ENCODE measurements at regions not wholly inside any gene's neighbourhood (a gene's known extent, or its start where the extent isn't known, plus 50 kb on each side); places are given as distances from the start of the nearest gene placed in this dataset.
"Not testable (repeated sequence)": the region's sequence is repeated elsewhere in the genome, so short reads cannot be mapped to it uniquely, and the experiment has no call there.

DNA sequence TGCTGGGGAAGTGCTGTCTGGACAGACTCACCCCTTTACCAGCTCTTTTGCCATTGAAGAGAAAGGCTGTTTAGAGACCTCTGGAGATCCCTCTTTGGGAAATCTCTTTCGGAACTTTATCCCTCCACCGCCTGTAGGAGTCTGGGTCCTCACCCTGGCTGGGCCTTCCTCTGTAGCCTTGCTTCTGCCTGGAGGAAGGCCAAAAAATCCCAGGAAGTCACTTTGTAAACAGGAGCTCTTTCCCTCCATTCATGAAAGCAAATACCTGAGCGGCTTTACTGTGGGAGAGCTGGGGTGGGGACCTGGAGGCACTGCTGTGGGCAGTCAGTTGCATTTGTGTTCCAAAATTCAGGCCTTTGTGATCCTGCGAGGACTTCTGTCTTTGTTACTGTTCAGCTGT, 126.2 kb downstream of the KLF6 start:
- DNase-seq = no peak

GRCh38 chr10:3656214-3656613, 128.8 kb downstream of the KLF6 start:
- no peak for DNase-seq

DNA sequence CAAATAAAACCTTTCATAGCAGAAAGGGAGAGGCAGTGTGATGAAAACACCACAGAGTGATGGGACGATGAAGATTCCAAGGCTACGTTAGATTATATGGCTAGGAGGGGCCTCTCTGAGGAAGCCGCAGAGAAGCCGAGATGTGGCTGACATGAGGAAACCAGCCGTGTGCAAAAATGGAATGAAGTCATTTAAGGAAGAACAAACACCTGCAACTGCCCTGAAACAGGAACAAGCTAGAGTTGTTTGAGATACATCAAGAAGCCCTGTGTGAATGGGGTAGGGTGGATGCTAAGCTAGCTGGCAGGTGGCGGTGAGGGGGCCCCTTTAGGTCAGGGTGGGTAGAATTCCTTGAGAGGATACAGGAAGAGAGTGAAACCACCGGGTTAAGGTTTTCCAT, 129.5 kb downstream of the KLF6 start:
- DNase-seq = no peak

DNA sequence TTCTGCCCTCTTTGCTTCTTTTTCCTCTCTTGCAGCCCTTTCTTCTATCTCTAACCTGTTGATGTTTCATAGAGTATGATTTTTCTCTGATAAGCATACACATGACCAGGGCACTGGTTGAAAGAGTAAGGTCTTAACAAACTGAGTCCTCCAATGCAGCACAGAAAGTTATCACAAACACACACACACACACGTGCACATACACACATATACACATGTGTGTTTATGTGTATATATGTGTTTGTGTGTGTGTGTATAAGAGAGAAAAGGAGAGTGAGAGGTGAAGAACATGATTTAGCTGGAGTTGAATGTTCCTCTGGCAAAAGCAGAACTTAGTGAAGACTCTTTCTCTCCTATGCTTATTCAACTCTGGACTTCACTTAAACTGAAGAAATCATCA, 130.0 kb downstream of the KLF6 start:
- DNase-seq = no peak

- no peak for DNase-seq
Observed at GRCh38 chr10:3654496-3654895, 130.5 kb downstream of the KLF6 start.

DNA sequence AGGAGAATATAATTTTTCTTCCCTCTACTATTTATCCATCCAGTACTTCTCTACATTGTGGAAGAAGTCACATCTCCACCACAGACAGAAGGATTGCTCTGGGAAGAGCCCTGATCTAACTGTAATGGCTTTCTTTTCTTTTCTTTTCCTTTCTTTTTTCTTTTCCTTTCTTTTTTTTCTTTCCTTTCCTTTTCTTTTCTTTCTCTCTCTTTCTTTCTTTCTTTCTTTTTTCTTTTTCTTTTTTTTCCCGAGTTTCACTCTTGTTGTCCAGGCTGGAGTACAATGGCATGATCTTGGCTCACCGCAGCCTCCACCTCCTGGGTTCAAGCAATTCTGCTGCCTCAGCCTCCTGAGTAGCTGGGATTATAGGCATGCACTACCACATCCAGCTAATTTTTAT, 131.7 kb downstream of the KLF6 start:
- not testable (repeated sequence) for DNase-seq

GRCh38 chr10:3652886-3653285, 132.1 kb downstream of the KLF6 start:
- DNase-seq = no peak

GRCh38 chr10:3651969-3652653, 132.9 kb downstream of the KLF6 start:
- no peak for DNase-seq

GRCh38 chr10:3648576-3648975, 136.4 kb downstream of the KLF6 start:
- DNase-seq = no peak

- DNase-seq = no peak
Observed at GRCh38 chr10:3648170-3648569, 136.8 kb downstream of the KLF6 start.

DNA sequence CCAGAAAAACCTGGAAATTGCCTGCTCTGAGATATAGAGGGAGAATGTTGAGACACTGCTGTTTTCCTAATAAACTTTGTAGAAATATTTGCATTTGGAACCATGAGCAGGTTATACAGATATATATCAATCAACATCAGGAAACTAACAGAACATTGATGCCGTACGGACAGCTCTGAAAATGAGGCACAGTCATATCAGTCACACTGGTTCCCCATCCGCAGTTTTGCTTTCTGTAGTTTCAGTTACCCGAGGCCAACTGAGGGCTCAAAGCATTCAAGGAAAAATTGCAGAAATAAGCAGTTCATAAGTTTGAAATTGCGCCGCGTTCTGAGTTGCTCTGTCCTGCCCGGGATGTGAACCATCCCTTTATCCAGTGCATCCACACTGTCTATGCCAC, 137.9 kb downstream of the KLF6 start:
- no peak for DNase-seq

DNA sequence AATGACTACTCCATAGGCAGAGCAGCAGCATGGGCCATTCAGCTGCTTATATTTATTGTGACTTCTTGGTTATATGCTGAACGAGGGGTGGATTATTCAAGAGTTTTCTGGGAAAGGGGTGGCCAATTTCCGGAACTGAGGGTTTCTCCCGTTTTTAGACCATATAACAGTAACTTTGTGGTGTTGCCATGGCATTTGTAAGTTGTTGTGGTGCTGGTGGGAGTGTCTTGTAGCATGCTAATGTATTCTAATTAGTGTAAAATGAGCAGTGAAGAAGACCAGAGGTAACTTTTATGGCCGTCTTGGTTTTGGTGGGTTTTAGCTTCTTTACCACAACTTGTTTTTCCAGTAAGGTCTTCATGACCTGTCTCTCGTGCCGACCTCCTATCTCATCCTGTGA, 139.6 kb downstream of the KLF6 start:
- DNase-seq = no peak

DNA sequence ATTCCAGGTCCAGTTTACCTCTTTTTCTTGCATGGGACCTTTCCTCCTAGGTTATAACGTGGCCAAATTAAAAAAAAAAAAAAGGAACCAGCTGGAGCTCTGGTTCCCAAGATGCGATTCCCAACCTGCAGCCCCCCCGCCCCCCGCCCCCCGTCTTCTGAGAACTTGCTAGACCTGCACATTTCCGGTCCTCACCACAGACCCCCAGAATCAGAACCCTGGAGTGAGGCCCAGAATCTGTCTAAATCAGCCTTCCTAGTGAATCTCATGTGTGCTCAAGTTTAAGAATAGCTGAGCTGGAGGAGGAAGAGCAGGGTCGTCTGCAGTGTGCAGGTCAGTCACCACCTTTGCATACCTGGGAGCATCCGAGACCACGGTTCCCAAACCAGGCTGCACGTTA, 144.2 kb downstream of the KLF6 start:
- no peak for DNase-seq

DNA sequence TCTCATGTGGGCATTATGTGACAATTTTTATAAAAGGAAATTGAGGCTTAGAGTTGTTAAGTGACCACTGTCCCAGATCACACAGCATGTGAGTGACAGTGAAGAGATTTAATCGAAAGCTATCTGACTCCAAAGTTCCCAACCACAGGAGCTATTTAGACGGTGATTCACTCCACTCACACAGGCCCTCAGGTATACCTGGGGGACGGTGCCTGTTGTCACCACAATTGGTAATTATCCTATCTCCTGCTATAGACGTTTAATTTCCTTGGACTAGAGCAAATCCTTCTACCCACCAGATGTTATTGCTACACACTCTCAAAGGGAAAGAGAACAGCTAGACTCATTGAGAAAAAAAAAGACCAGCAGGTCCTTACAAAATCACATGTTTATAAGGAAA, 145.5 kb downstream of the KLF6 start:
- DNase-seq = no peak

GRCh38 chr10:3636356-3637181, 148.4 kb downstream of the KLF6 start:
- no peak for DNase-seq

DNA sequence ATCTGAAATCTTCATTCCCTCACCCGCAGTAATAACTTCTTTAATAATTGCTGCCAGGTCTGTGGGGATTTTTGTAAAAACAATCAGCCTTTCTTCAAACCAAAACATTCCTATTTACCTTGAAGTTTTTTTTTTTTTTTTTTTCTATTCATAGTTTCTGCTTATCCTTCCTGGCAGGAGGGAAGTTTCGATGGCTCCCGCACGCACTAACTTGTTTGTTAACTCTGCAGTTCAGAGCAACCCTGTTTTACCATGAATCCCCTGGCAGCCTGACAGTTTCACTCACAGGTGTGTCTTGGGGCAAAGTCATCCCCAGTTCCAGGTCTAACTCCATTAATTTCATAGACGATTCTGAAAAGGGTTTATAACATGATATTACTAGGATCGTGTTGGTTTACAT, 149.3 kb downstream of the KLF6 start:
- no peak for DNase-seq

GRCh38 chr10:3635211-3635671, 149.8 kb downstream of the KLF6 start:
- no peak for DNase-seq

- not testable (repeated sequence) for DNase-seq
Observed at GRCh38 chr10:3634646-3635045, 150.4 kb downstream of the KLF6 start.

DNA sequence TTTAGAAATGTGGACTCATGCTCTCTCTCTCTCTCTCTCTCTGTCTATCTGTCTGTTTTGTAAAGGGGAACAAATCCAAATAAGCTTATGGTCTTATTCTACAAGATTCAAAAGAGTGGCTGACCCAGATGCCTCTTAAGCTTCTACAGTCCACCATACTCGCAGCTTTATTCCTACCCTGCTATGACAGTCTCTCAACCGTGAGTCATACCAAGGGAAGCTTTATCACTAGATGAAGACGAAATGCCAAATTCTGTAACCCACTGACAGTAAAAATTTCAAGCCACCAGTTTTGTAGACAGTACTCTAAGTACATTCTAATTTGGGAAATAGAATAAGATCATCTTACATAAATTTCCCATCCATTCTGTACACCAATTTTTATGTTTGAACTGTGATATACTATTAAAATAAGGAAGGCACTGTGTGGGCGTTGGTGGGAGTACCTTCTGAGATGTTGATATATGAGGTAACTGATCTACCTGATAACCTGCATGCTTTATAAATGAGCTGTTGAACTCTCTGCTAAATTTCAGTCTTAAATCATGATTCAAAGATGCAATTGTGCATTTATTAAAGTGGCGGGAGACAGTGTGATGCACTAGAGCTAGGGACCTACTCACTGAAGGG, 153.2 kb downstream of the KLF6 start:
- no peak for DNase-seq

DNA sequence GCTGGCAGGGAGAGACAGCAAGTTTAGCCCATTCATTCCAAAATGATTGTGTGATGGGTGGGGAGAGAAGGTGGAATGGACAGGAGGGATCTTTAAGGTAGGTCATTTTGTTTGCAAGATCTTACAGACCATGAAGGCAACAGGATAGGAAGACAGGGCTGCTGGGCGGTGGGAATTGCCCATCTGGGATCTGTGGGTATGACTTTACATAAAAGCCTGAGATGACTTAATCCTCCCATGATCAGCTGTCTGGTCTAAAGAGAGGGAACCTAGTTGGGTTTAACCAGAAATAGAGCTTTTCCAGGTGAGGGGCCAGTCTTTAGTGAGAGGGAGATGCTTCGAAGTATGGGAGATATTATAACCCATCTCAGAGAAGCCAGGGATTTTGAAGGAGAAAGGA, 153.7 kb downstream of the KLF6 start:
- no peak for DNase-seq

GRCh38 chr10:3625959-3626751, 158.9 kb downstream of the KLF6 start:
- DNase-seq = no peak

DNA sequence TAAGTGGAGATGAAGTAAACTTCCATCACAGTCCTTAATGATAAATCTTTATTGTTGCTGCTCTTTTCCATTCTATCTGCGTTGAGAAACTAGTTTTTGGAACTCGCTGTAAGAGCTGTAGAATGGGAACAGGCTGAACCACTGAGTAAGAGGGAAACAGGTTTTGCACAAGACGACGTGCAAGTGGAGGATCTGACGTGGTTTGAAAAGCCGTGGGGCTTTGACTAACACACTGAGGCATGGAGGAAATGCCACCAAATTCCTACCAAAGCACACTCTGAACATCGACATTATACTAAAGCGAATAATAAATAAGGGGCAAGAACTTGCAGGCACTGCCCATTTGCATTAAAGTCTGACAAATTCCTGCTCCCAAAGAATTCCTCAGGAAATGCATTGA, 160.6 kb downstream of the KLF6 start:
- DNase-seq = no peak

- DNase-seq = no peak
Observed at GRCh38 chr10:3623746-3624145, 161.3 kb downstream of the KLF6 start.

All from kidney glomerular epithelial cell (primary cell).